Neuronal stem cell (in vitro differentiated cells): ENCODE measurements at regions not wholly inside any gene's neighbourhood (a gene's known extent, or its start where the extent isn't known, plus 50 kb on each side); places are given as distances from the start of the nearest gene placed in this dataset.

Source experiments
- DNase-seq: peaks from one replicate; pipeline ENCODE4 v3.0.0-alpha.2; 2013; ENCODE audit warnings: low spot score
- H2AFZ ChIP-seq: one replicate; pipeline ENCODE4 v1.6.1; 2013; ENCODE audit warnings: mild to moderate bottlenecking, low read length, inconsistent platforms
- H2AK5ac ChIP-seq: 2 replicates; pipeline ENCODE4 v1.6.1; 2013; ENCODE audit warnings: low read depth, mild to moderate bottlenecking, inconsistent platforms, low read length, moderate library complexity, mixed read lengths
- H2BK120ac ChIP-seq: 2 replicates; pipeline ENCODE4 v1.6.1; 2013; ENCODE audit warnings: low read depth, mild to moderate bottlenecking, inconsistent platforms, low read length, moderate library complexity, mixed read lengths
- H2BK12ac ChIP-seq: one replicate; pipeline ENCODE4 v1.6.1; 2013; ENCODE audit warnings: low read length, inconsistent platforms
- H2BK15ac ChIP-seq: 2 replicates; pipeline ENCODE4 v1.6.1; 2013; ENCODE audit warnings: mild to moderate bottlenecking, low read length, inconsistent platforms, mixed read lengths
- H2BK5ac ChIP-seq: one replicate; pipeline ENCODE4 v1.6.1; 2013; ENCODE audit warnings: inconsistent platforms, mild to moderate bottlenecking, low read length, moderate library complexity
- H3K14ac ChIP-seq: one replicate; pipeline ENCODE4 v1.6.1; 2013; ENCODE audit warnings: low read length, inconsistent platforms
- H3K18ac ChIP-seq: 2 replicates; pipeline ENCODE4 v1.6.1; 2013; ENCODE audit warnings: low read length, inconsistent platforms
- H3K23ac ChIP-seq: 2 replicates; pipeline ENCODE4 v1.6.1; 2013; ENCODE audit warnings: low read depth, mild to moderate bottlenecking, mixed read lengths, low read length, inconsistent platforms; ENCODE audit not compliant: poor library complexity
- H3K27ac ChIP-seq: replicated peaks from 3 replicates; pipeline ENCODE4 v1.5.1; 2013; ENCODE audit warnings: low read length, inconsistent platforms
- H3K27me3 ChIP-seq, 3 experiments: 2 replicates each; pipeline ENCODE4 v1.6.1; 2013; ENCODE audit warnings: low read length in 3 of 3, mild to moderate bottlenecking in 2 of 3, inconsistent platforms in 1 of 3, low read depth in 1 of 3, mixed read lengths in 1 of 3, moderate library complexity in 1 of 3; ENCODE audit not compliant: control insufficient read depth in 3 of 3, insufficient read depth in 3 of 3
- H3K36me3 ChIP-seq, 2 donors: replicated peaks in 1 of 2; 2 replicates each; pipeline ENCODE4 v1.6.1; 2013; ENCODE audit warnings: low read length in 2 of 2; ENCODE audit not compliant: control insufficient read depth in 2 of 2, insufficient read depth in 2 of 2
- H3K4ac ChIP-seq: 2 replicates; pipeline ENCODE4 v1.6.1; 2013; ENCODE audit warnings: inconsistent platforms, mild to moderate bottlenecking, low read length, moderate library complexity
- H3K4me1 ChIP-seq, 2 donors: 1 replicate in 1 of 2; 2 replicates in 1 of 2; pipeline ENCODE4 v1.6.1; 2013; ENCODE audit warnings: low read length in 2 of 2, low read depth in 1 of 2; ENCODE audit not compliant: control insufficient read depth in 2 of 2, insufficient read depth in 1 of 2
- H3K4me2 ChIP-seq: one replicate; pipeline ENCODE4 v1.6.1; 2013; ENCODE audit warnings: mild to moderate bottlenecking, low read length, inconsistent platforms; ENCODE audit not compliant: insufficient read depth, poor library complexity, severe bottlenecking
- H3K4me3 ChIP-seq, 2 donors: 2 replicates each; pipeline ENCODE4 v1.5.1; 2013; ENCODE audit warnings: low read length in 2 of 2, mild to moderate bottlenecking in 2 of 2, inconsistent platforms in 1 of 2, moderate library complexity in 1 of 2
- H3K79me1 ChIP-seq: one replicate; pipeline ENCODE4 v1.6.1; 2013; ENCODE audit warnings: low read depth, mild to moderate bottlenecking, inconsistent platforms, low read length, moderate library complexity
- H3K9ac ChIP-seq: one replicate; pipeline ENCODE4 v1.6.1; 2013; ENCODE audit warnings: mild to moderate bottlenecking, low read depth, low read length, inconsistent platforms; ENCODE audit not compliant: poor library complexity
- H3K9me3 ChIP-seq, 2 donors: replicated peaks in 1 of 2; 2 replicates each; pipeline versions ENCODE3 to v1.6.1; 2013; ENCODE audit warnings: low read length in 2 of 2, mild to moderate bottlenecking in 2 of 2, inconsistent platforms in 1 of 2, low read depth in 1 of 2, mixed read lengths in 1 of 2, moderate library complexity in 1 of 2; ENCODE audit not compliant: control insufficient read depth in 2 of 2, insufficient read depth in 1 of 2
- H4K8ac ChIP-seq: one replicate; pipeline ENCODE4 v1.6.1; 2013; ENCODE audit warnings: low read depth, mild to moderate bottlenecking, inconsistent platforms, low read length, moderate library complexity
- H4K91ac ChIP-seq: one replicate; pipeline ENCODE4 v1.6.1; 2013; ENCODE audit warnings: low read length, low read depth, mild to moderate bottlenecking, inconsistent platforms; ENCODE audit not compliant: poor library complexity
- whole genome bisulfite sequencing, 2 donors: extraction: QIAGEN DNeasy Blood & Tissue Kit; methylation state at CpG; one replicate each; pipeline ENCODE4 v1.1.7; 2013; ENCODE audit warnings: missing lambda C conversion rate in 2 of 2, mixed read lengths in 1 of 2; ENCODE audit not compliant: insufficient read length in 2 of 2, insufficient replicate concordance in 1 of 2; ENCODE audit errors: extremely low coverage in 2 of 2; 5-methylcytosine and 5-hydroxymethylcytosine counted together

GRCh38 chr2:204122425-204122824, 185.9 kb downstream of the ICOS start:
- H2AFZ ChIP-seq: no peak overlapping the region
- no peak overlapping the region for H3K9ac ChIP-seq
- no peak overlapping the region for H2AK5ac ChIP-seq
- H3K14ac ChIP-seq: no peak overlapping the region
- no peaks in the 10 kb centered on the region for H3K36me3 ChIP-seq
- H2BK15ac ChIP-seq: no peak overlapping the region
- H4K91ac ChIP-seq: no peak overlapping the region
- no peak overlapping the region for H2BK12ac ChIP-seq
- H3K27me3 ChIP-seq: peaks cover 0 to 15% (median 0%) of the 10 kb centered on the region in 3 experiments
- WGBS, 2 donors: no CpG with 5 or more reads among the region's 4 CpGs
- H2BK5ac ChIP-seq: no peak overlapping the region
- H3K23ac ChIP-seq: no peak overlapping the region
- no peak overlapping the region for H3K4ac ChIP-seq
- H3K4me3 ChIP-seq: no peak overlapping the region
- no peak overlapping the region for H4K8ac ChIP-seq
- H3K18ac ChIP-seq: peak overlapping the region; percentile 48
- DNase-seq: no peak
- H3K4me2 ChIP-seq: no peak overlapping the region
- no peaks in the 10 kb centered on the region for H3K79me1 ChIP-seq
- H3K27ac ChIP-seq: no peak overlapping the region
- no peak overlapping the region for H2BK120ac ChIP-seq
- H3K4me1 ChIP-seq: peaks cover 0 to 2% of the 10 kb centered on the region in 2 donors
- H3K9me3 ChIP-seq: no peaks in the 10 kb centered on the region

DNA sequence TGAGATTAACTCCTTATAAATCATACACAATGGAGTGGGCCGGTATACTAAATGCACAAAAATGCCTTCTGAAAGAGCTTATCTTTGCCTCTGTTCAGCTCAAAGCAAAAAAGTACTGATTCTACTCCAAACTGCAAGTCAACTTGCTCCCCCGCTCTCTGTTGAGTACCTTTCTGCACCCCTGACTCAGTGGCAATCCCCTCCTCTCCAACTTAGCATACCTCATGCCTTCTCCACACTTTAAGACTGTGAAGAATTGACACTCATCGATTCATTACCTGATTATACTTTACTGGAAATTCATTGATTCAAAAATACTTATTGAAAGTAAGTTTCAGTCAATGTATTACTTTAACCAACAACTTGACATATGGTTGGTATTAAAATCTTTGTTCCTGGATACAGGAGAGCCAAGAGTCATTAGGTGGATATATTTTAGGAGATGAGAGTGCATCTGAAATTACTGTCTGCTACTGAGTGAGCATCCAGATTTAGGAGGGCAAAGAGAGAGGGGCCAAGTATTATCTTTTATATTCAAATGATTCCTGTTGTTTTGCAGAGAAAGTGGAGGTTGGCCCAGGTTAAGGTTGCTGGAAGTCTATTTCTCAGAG, 187.7 kb downstream of the ICOS start:
- peaks cover 0 to 15% (median 0%) of the 10 kb centered on the region in 3 experiments for H3K27me3 ChIP-seq
- no peak overlapping the region for H2AFZ ChIP-seq

GRCh38 chr2:204126705-204127104, 190.1 kb downstream of the ICOS start:
- Histone ChIP-seq H2AFZ (no peak overlapping the region), H3K4ac (no peak overlapping the region), H4K8ac (no peak overlapping the region), H3K9ac (no peak overlapping the region), H2BK12ac (no peak overlapping the region), H4K91ac (no peak overlapping the region), H3K4me3 (no peak overlapping the region), H2BK5ac (no peak overlapping the region), H3K4me2 (no peak overlapping the region), H2BK120ac (no peak overlapping the region), H2BK15ac (no peak overlapping the region), H3K4me1 (peaks cover 0 to 2% of the 10 kb centered on the region in 2 donors), H3K27ac (no peak overlapping the region), H3K14ac (no peak overlapping the region), H3K27me3 (peaks cover 0 to 20% (median 0%) of the 10 kb centered on the region in 3 experiments), H3K9me3 (no peaks in the 10 kb centered on the region), H3K18ac (no peak overlapping the region), H3K23ac (no peak overlapping the region), H3K79me1 (no peaks in the 10 kb centered on the region), H2AK5ac (no peak overlapping the region), H3K36me3 (no peaks in the 10 kb centered on the region)
- DNase-seq: no peak
- WGBS, 2 donors: no CpG with 5 or more reads among the region's 3 CpGs

More for the DNA sequence above, 187.7 kb downstream of the ICOS start:
- H4K91ac ChIP-seq: no peak overlapping the region
- no peak overlapping the region for H3K23ac ChIP-seq
- WGBS, 2 donors: no CpG with 5 or more reads among the region's 3 CpGs
- no peak overlapping the region for H3K14ac ChIP-seq
- H2BK5ac ChIP-seq: no peak overlapping the region
- no peak overlapping the region for H2BK12ac ChIP-seq
- no peaks in the 10 kb centered on the region for H3K9me3 ChIP-seq
- no peak for DNase-seq
- no peak overlapping the region for H3K4ac ChIP-seq
- H3K79me1 ChIP-seq: no peaks in the 10 kb centered on the region
- no peak overlapping the region for H2AK5ac ChIP-seq
- H3K4me1 ChIP-seq: peaks cover 0 to 2% of the 10 kb centered on the region in 2 donors
- H3K18ac ChIP-seq: no peak overlapping the region
- no peak overlapping the region for H3K9ac ChIP-seq
- H3K4me2 ChIP-seq: no peak overlapping the region
- H3K36me3 ChIP-seq: no peaks in the 10 kb centered on the region
- H4K8ac ChIP-seq: no peak overlapping the region
- no peak overlapping the region for H3K27ac ChIP-seq
- no peak overlapping the region for H2BK120ac ChIP-seq
- no peak overlapping the region for H2BK15ac ChIP-seq
- H3K4me3 ChIP-seq: no peak overlapping the region

- no peaks in the 10 kb centered on the region for H3K9me3 ChIP-seq
- H3K79me1 ChIP-seq: no peaks in the 10 kb centered on the region
- peaks cover 0 to 19% (median 0%) of the 10 kb centered on the region in 3 experiments for H3K27me3 ChIP-seq
- no peak overlapping the region for H2BK120ac ChIP-seq
- H3K4me2 ChIP-seq: no peak overlapping the region
- no peak overlapping the region for H3K14ac ChIP-seq
- no CpG with 5 or more reads among the region's 2 CpGs for WGBS, 2 donors
- peaks cover 0 to 2% of the 10 kb centered on the region in 2 donors for H3K4me1 ChIP-seq
- H2BK5ac ChIP-seq: no peak overlapping the region
- H3K9ac ChIP-seq: no peak overlapping the region
- no peak overlapping the region for H3K27ac ChIP-seq
- H3K4me3 ChIP-seq: no peak overlapping the region
- H3K4ac ChIP-seq: no peak overlapping the region
- H3K23ac ChIP-seq: no peak overlapping the region
- H3K36me3 ChIP-seq: no peaks in the 10 kb centered on the region
- H4K8ac ChIP-seq: no peak overlapping the region
- H2AFZ ChIP-seq: no peak overlapping the region
- no peak overlapping the region for H3K18ac ChIP-seq
- no peak overlapping the region for H4K91ac ChIP-seq
- no peak overlapping the region for H2BK15ac ChIP-seq
- DNase-seq: no peak
- no peak overlapping the region for H2AK5ac ChIP-seq
- H2BK12ac ChIP-seq: no peak overlapping the region
Measured at GRCh38 chr2:204127238-204127637, 190.7 kb downstream of the ICOS start.
